CD4-positive, alpha-beta T cell treated with Interleukin-15 for 4 hours (primary cell): ENCODE measurements at regions not wholly inside any gene's neighbourhood (a gene's known extent, or its start where the extent isn't known, plus 50 kb on each side); places are given as distances from the start of the nearest gene placed in this dataset.

Source experiments
- DNase-seq: peaks from one replicate; pipeline ENCODE4 v3.0.0-alpha.2; 2020; ENCODE audit warnings: low spot score

DNA sequence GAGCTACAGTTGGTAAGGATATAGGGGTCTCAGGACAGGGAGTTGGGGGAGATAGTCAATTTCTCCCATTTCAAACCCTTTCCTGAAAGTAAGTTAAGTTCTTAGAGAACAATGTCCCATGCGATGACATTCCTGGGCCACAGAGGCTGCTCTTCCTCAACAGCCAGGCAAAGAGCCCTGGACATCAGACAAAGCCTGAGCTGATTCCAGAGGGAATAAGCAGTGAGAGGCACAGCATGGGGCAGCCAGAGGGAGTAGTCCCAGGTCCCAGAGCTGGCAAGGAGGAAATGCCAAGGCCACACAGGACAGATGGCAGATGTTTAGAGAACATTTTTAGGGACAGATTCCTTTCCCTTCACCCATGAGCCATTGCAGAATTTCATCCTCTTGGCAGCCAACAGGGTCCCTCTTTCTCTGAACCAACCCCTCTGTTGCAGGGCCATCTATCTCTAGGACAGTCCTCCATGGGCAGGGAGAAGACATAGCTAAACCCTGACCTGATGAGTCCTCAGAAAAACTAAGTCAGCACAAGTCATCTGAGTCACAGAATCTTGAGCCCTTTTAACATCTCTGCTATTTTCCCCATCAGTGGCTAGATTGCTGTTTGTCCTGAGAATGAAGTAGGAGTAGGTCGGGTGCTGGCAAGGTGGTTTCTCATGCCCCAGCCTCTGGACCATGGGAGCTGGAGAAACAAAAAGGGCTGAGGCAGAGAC is 60.3 kb upstream of the CALM2 start:
- DNase-seq = no peak

DNA sequence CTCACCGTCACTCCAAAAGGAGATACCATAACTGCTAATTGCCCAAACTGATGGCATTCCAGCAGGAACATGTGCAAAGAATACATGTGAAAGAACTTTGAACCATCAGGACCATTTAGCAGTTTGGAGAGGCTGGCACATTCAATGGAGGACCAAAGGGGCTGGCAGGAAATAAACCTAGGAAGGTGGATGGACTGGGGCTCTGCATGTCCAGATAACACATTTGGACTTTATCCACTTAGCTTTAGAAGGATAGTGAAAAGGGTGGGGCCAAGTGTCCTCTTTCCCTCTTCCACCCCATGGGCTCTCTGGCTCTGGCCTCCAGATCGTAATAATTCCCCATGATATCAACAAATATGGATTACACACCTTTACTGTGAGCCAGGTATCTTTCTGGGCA is 58.8 kb upstream of the CALM2 start:
- DNase-seq = no peak

DNA sequence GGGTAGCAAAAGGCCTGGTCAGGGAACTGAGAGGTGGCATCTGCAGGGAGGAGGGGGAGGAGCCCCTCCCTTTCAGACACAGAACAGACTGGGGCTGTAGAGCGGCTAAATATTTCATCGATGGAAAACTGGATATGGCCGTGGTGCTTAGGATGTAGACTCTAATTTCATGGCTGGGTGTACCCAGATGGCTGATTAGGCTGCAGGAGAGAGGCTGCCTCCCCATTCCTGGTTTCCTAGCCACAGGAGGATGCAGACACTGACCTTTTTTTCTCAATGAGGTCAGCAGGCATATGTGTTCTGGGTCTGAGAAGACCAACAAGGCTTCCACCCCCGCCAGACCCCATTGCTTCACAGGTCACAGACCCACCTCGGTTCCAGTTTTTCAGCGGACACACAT is 58.1 kb upstream of the CALM2 start:
- DNase-seq = no peak

DNA sequence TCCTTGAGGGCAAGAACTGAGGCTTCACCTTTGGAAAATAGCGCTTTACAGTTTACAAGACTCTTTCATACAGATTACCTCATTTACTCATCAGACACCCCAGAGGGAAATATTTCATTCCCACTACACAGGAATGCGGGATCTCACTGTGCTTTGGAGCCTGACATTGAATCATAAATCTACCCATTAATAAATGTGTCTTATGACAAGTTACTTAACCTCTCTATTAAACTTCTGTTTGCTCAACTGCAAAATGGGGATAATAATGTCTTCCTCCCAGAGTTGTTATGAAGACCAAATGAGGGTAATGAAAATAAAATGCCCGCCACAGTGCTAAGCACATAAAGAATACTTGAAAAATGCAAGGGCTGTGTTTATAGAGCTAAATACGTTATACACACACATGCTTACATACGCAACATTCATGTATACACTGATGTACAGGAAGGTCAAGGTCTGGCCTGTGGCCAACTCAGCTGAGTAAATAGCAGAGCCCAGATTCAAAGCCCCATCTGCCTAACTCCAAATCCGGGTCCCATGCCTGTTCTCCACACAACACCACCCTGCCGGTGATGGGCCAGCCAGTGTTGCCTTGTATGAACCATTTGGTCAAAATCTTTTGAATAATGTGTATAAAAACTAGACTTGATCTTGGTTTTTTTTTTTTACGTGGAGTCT is 56.6 kb upstream of the CALM2 start:
- no peak for DNase-seq

DNA sequence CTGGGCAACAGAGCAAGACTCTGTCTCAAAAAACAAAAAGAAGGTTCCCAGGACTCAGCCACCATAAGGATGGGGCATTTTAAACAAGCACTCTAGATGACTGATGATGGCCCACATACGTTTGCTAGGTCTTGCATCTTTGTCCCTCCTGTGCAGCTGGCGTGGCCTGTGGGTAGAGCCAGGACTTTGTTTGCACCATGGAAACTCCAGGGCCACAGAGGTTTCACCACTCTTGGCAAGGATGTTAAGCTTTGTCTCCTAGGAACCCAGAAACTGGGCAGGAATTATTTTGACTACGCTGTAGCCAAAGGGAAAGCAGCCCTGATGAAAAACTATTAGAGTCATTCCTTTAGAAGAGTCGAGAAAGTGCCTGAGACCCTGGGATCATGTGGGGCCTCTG is 54.1 kb upstream of the CALM2 start:
- DNase-seq = no peak

DNA sequence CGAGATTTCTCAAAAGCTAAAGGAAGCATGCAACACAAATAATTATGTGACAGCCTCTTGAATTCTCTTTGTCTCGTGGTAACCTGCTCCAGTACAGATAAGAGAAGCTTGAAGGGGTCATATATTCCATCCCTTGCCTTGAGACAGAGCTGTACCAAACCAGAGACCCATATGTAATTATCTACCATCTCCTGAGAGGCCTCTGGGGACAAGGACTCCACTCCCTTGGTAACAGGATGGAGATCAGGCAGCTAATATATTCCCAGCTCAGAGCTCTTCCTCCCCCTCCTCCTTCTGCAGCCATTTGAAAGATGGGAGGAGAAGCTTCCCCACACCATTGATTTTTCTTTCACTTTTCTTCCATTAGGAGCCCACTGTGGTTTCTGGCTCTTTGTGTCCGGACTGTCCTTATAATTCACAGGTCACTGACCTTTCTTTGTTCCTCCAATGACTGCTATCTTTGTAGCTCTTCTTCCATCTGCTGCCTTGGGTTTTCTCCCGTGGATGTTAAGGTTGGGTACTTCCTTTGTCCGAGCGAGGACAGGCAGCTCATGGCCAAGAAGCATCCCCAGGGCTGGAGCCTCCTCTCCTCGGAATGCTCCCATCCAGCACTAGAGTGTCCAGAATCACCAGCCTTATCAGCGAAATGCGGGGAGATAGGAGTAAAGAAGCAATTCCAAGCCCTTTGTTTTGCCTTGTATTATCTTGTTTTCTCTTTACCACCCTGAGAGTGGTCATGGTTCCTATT is 51.4 kb upstream of the CALM2 start:
- no peak for DNase-seq

DNA sequence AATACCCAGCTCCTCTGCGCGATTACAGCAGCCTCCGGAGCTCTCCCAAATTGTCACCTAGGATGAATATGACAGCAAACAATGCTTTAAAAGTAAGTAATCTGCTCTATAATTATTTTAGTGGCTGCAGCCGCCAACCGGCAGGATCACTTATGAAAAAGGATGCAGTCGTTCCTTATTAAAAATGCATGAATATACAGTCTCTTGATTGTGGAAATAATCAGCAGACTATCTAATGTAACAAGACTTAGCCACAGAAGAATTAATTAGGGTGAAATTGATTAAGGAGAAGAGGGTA is 50.6 kb upstream of the CALM2 start:
- DNase-seq = no peak

DNA sequence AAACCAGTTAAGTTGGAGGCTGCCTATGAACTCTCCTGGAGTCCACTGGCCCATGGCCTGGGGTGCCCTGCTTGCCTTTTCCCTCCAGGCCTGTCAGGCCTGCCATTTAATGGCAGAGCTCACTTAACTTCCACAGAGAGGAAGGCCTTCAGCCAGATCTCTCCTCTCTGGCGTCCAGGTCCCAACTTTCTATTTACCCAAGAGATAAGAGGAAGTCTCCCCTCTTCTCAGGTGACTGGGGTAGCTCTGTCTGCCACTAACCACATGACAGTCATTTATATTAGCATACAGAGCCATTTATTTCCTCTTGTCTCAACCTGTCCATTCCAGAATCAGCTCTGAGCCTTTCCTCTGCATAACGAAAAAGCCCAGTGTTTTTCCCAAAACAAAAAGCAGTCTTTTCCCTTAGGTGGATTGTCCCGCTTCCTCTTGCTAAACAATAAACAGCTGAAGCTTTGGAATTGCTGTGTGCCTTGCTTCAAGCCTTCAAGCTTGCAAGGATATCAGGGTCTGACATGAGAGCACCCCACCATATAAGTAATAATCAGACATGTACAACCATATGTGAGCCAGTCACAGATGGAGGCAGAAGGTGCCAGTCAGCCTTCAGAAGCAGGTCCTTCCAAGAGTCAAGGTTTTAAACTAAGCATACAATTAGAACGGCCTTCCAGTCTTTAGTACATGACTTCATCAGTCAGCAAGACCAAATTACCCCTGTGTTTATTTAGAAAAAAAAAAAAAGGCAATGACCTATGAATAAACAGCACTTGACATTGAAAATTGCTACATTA is 50.0 kb upstream of the CALM2 start:
- DNase-seq = no peak
